Bronchial epithelial cell (primary cell): ENCODE measurements at regions not wholly inside any gene's neighbourhood (a gene's known extent, or its start where the extent isn't known, plus 50 kb on each side); places are given as distances from the start of the nearest gene placed in this dataset.

Source experiments
- DNase-seq: peaks from one replicate; pipeline ENCODE4 v3.0.0-alpha.2; 2010; ENCODE audit warnings: low read depth
- FAIRE-seq: peaks from 2 replicates; lab custom pipeline; 2011; peaks lifted over from hg19 to GRCh38; lab: Jason Lieb, UNC
- H3K27me3 ChIP-seq: 2 replicates; pipeline ENCODE4 v1.5.1; 2011; ENCODE audit warnings: low read length; ENCODE audit not compliant: control insufficient read depth, insufficient read depth
- H3K36me3 ChIP-seq: 2 replicates; pipeline ENCODE4 v1.5.1; 2011; ENCODE audit warnings: low read length; ENCODE audit not compliant: control insufficient read depth, insufficient read depth
- H3K4me3 ChIP-seq: 2 replicates; pipeline ENCODE4 v1.5.1; 2011; ENCODE audit warnings: mild to moderate bottlenecking, low read depth, low read length, control low read depth
- TF ChIP-seq, protein P1 (sequence below): IDR thresholded peaks from 2 replicates; pipeline ENCODE4 v1.5.1; 2011; ENCODE audit warnings: mild to moderate bottlenecking, moderate library complexity, low read length, control low read depth, inconsistent platforms; ENCODE audit not compliant: insufficient read depth, severe bottlenecking

DNA sequence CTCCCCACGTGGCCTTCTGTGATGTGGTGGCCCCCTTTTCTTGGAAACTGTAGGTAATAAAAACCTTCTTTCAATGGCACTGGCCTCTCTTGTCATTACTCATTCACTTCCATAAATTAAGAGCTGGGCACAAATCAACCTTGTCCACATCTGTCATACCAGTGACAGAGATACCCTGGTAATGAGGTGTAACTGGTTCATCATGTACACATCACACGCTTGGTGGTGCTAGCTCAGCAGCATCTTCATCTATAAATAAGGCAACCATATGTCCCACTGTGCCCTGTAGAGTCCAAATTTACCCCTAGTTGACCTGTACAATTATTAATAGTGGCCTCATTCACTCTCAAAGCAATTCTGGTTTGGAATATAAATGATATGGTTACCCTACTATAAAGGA is 245.6 kb downstream of the HIVEP2 start:
- H3K36me3 ChIP-seq = no peaks in the 10 kb centered on the region
- TF ChIP-seq, protein P1, sequence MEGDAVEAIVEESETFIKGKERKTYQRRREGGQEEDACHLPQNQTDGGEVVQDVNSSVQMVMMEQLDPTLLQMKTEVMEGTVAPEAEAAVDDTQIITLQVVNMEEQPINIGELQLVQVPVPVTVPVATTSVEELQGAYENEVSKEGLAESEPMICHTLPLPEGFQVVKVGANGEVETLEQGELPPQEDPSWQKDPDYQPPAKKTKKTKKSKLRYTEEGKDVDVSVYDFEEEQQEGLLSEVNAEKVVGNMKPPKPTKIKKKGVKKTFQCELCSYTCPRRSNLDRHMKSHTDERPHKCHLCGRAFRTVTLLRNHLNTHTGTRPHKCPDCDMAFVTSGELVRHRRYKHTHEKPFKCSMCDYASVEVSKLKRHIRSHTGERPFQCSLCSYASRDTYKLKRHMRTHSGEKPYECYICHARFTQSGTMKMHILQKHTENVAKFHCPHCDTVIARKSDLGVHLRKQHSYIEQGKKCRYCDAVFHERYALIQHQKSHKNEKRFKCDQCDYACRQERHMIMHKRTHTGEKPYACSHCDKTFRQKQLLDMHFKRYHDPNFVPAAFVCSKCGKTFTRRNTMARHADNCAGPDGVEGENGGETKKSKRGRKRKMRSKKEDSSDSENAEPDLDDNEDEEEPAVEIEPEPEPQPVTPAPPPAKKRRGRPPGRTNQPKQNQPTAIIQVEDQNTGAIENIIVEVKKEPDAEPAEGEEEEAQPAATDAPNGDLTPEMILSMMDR = no peak
- no peaks in the 10 kb centered on the region for H3K27me3 ChIP-seq
- no peak overlapping the region for H3K4me3 ChIP-seq
- no peak for DNase-seq
- no peak for FAIRE-seq

DNA sequence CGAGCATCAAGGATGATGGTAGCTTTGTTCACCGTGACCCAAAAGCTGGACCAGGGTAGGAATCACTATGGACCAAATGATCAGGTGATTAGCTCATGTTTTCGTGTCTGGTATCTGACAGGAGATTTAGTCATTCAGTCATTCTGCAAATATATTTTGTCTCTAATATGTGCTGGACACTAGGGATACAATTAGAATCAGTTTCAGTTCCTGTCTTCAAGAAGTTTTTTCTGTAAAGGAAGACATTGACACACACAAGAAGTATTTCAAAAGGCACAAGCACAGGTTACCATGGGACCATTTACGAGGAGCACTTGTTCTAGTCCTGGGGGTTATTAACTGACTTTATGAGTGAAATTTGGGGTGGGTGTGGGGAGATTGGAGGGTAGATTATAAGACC is 244.9 kb downstream of the HIVEP2 start:
- Histone ChIP-seq H3K36me3 (no peaks in the 10 kb centered on the region), H3K27me3 (no peaks in the 10 kb centered on the region), H3K4me3 (no peak overlapping the region)
- FAIRE-seq = peak; percentile 64
- DNase-seq = no peak
- TF ChIP-seq, protein P1 = no peak

DNA sequence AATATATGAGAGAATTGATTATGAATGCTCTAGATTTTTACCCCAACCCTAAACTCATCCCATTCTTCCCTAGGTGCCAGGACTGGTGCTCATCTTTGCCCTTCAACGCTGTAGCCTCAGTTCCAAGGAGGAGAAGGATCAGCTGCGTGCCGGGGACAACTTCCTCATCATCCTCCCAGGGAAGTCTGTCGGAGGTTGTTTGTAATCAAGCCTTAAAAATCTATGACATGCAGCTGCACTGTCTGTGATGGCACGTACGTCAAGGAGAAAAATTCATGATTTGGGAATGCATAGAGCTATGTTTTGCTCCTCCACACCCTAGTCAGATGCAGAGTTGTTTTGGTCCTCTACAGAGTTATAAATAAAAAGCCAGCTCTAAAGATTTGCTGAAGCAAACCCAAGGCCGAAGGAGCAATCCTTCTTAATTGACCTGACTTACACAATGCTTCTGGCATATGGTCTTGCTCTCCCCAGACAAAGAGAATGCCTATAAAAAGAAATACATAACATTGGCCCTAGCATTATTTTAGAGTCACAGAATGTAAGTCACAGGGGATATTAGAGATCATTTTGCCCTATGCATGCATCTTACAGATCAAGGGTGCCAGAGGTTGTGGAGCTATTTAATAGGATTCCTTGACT is 244.2 kb downstream of the HIVEP2 start:
- Histone ChIP-seq H3K27me3 (no peaks in the 10 kb centered on the region), H3K4me3 (no peak overlapping the region), H3K36me3 (no peaks in the 10 kb centered on the region)
- DNase-seq (no peak), FAIRE-seq (no peak)
- TF ChIP-seq, protein P1 = no peak
